Ureter (tissue), 1 donor: ENCODE measurements at regions not wholly inside any gene's neighbourhood (a gene's known extent, or its start where the extent isn't known, plus 50 kb on each side); places are given as distances from the start of the nearest gene placed in this dataset.

Experiments
- DNase-seq: peaks from one replicate; pipeline ENCODE4 v3.0.0-alpha.2; 2020; ENCODE audit warnings: low spot score
- donor health status: DM: yes; HTN: yes; CAD: no.

DNA sequence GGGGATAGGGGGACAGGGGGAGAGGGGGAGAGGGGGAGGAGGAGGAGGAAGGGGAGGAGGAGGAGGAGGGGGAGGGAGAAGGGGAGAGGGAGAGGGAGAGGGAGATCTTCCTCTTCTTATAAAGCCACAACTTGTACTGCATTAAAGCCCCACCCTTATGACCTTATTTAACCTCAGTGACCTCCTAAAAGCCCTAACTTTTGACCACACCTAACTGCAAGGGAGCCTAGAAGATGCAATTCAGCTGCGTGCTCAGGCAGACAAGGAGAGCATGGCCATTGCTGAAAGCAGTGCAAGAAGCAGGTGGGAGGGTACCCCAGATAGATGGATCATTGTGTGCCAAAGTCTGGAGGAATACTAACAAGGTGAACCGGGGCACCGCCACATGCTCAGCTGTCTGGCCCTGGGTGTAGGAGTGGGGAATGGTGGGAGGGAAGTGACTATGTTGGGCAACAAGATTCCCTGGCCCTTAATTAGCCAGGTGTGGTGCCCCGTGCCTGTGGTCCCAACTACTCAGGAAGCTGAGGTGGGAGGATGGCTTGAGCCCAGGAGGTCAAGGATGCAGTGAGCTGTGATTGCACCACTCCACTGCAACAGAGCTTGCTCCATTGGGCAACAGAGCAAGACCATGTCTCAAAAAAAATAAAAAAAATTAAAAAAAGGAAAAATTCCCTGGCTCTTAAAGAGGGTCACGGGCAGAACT, 125.4 kb upstream of the BOD1 start:
- no peak for DNase-seq

DNA sequence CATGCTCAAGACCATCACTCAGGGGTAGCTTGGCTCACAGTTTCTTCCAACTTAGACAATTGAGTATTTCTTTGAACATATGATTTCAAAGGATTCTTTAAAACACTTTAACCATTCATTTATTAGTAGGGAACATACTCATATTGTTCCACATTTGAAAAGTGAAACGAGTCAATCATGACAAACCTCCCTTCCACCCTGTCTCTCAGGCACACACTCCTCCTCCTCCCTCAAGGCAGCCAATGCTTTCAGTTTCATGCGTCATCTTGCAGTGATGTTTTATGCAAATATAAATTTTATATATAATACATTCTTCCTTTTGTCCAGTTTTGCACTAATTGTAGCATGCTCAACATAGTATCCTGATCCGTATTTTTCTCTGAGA, 126.0 kb upstream of the BOD1 start:
- no peak for DNase-seq

DNA sequence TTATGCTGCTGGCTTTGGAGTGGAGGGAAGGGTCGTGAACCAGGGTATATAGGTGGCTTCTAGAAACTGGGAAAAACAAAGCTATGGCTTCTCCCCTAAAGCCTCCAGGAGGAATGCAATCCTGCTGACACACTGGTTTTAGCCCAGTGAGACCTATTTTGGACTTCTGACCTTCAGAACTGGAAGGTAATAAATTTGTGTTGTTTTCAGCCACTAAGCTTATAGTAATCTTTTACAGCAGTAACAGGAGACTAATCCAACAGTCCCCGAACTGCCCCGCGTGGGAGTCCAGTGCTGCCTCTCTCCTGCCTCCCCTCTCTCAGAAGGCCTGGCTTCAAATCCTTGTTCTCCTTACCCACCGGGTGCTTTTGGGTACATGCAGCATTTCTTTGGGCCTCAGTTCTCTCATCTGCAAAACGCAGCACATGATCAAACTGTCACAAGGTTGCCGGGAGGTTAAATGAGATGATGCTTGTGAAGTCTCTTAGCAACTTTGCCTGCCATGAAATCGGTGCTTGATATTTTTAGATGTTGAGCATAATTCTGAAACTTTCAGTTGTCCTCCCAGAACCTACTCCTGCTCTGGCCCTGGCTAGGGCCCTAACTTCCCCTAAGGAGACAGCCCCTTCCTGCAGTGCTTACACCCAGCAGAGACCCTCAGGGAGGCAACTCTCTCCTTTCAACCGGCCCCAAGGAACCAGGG, 127.3 kb upstream of the BOD1 start:
- DNase-seq = no peak

DNA sequence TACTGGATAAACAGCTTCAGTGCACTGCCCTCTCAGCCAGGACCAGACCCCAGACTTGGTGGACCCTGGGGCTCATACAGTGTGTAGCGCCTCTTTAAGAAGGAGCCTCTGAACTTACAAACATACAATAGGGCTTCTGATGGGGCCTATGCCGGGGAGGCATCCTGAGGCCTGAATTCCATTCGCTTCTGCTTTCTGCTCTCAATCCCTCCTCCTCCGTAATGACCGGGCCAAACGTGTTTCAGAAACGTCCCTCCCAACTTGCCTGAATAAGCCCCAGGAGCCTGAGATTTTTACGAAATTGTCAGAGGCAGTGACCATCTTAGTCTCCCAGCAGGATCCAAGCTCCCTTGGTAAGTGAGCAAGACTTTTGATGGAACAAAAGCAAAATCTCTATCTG, 128.1 kb upstream of the BOD1 start:
- DNase-seq = no peak

DNA sequence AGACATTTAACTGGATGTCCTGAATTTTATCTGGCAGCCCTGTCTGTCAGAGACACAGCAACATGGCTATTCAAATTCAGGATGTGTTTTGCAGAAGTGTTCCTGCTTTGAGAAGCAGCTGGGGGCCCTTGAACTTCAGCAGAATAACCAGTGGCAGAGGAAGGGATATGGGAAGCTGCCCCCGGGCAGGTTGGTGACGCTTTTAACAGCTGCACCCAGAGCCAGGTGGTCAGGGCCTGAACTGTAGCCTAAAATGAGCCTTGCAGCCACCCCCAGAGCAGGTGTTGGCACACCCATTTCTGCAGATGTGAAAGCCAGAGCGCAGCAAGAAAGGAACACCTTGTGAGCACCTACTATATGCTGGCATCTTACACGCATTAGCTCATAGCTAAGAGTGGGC, 128.7 kb upstream of the BOD1 start:
- no peak for DNase-seq

DNA sequence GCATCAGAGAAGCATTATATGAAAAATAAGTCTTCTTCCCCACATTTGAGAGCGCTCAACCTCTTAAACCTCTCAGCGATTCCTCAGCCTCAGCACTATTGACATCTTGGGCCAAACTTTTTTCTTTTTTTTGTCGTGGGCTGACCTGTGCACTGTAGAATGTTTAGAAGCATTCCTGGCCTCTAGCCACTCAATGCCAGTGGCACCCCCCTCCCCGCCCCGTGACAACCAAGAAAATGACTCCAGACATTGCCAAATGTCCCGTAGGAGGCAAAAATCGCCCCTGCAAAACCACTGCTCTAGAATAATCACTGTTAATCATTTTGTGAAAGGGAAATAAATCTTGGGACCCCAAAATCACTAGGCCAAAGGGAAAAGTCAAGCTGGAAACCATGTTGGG, 129.1 kb upstream of the BOD1 start:
- DNase-seq = no peak

DNA sequence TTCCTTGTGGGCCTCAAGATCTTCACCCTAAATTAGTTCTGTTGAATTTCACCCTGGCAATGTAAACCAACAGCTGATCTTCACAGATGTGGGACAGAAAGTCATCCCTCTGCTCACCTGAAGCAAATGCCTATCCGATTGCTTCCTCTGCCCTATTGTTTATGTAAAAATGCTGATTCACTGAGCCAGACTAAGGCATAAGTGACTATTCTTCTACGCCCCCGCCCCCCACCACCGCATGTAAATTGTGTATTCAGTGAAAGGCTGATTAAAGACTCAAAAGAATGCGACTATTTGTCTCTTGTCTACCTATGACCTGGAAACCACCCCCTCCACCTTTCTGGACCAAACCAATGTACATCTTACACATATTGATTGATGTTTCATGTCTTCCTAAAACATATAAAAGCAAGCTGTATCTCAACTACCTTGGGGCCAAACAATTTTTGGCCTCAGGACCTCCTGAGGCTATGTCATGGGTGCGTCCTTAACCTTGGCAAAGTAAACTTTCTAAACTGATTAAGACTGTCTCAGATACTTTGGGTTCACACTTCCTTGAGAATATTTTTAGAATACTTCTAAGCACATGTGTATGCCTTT, 129.7 kb upstream of the BOD1 start:
- DNase-seq = no peak

DNA sequence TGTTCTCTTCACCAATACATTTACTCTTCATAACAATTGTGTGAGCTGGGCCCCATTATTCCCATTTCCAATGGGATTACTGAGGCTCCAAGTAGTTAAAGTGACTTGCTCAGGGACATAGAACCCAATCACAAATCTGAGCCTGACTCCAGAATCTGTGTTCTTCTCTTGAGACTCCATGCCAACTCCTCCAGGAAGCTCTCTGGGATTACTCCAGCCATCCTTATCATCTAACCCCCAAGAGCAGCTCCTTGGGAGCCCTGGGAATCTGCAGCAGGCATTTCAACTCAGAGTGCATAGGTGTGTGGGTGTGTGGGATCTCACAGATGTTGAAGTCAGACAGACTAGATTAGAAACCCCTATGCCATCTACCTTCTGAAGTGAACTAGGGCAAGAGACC, 131.4 kb upstream of the BOD1 start:
- no peak for DNase-seq

DNA sequence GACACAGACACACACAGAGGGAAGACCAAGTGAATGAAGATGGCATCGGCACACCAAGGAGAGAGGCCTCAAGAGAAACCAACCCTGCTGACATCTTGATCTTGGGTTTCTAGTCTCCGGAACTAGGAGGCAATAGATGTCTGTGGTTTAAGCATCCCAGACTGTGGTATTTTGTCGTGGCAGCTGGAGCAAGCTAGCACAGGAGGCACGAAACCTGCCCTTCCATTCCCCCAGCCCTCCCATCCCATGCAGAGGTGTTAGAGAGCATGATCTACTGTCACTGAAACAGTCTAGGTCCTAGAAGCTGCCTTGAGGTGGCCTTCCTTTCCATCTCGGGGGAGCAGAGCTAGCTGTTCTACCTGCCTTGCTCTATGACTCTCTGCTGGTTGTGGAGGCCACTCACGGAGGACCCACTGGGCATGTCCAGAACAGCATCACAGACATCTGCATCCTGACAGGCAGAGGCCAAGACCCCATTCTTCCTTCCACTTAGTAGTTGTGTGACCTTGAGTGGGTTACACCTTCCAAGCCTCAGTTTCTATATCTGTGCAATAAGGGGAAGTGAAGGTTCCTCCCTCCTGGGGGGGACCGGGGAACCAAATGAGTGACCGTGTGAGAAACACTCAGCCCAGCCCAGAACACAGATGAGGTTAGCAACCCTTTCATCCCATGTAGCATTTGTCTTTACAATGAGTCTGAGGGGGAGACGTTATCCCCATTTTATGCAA, 134.3 kb upstream of the BOD1 start:
- DNase-seq = no peak

DNA sequence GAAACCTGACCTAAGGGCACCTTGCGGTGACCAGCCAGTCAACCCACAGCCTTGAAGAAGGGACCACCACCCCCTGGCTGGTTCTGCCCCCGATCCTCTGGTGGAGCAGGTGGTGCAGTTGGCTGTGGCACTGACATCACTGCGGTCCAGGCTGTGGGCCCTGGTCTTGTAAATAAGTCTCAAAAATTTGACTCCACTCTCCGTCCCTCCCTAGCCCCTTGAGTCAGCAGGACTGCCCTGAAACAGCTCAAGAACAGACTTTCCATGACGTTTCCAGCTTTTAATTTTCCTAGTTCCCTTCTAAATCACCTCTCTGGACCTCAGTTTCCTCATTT, 134.8 kb upstream of the BOD1 start:
- DNase-seq = no peak

DNA sequence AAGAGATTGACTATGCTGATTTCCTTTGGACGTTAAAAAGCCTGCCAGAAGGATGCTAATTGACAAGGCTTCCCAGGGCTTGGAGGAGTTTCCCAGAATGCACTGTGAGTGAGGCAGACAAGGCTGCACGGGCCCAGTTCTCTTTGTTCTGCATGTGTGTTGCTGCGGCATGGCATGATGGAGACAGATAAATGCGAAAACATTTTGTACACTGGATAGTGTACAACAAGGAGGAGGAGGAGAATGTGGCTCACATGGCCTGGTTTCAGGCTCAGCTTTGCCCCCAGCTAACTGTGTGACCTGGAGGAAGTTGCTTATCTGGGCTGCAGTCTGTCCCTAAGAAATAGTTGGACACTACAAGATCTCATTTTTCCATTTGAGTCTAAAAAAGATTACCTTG, 135.5 kb upstream of the CPEB4 start:
- no peak for DNase-seq

DNA sequence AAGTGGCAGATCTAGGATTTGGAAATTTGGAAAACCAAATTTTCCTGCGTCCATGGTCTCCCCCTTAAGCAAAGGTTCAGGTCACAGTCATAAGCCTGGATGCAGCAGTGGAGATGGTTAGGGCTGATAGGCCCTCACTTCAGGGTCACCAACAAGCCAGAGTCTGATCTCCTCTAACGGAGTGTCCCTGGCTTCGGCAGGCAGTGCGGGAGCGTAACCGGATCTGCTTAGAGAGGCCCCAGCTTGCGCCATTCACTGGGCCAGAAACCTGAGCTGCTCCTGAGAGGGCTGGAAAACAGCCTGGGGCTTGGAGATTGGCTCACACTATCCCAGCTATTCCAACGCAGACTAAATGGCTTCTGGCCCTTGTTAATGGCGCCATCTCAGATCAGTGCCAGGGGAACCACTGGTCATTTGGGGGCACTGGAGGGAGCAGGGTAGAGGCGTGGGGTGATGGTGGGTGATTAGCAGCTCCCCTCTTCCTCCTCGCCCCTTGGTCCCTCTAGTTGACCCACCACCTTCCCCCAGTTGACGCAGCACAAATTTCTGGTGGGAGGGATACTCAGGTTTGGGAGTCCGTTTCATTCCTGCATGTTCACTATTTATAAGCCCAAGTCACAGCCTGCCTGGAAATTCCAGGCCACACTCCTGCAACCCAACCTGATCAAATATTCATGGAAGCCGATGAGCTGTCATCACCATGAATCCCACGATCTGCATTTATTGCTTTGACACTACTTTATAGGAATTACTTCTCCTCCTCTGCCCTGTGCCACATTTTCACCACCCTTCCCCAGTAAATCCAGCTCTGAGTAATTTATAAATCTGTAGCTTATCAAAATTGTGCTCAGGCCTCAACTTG, 134.6 kb upstream of the CPEB4 start:
- no peak for DNase-seq

DNA sequence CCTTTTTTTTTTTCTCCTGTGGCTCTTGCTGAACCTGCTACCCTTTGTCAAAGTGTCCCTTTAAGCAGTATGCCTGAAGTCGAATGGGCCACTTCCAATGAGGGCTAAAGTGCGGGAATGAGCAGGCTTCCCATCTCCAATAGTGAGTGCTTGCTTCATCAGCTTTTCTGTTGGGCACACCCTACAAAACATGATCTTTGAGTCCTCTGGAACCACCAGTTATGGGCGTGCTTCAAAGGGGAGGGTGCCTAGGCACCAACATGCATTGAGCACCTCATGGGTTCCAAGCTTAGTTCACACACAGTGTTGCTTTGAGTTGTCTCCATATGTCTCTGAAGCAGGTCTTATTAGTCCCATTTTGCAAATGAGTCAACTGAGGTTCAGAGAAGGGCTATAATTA, 132.8 kb upstream of the CPEB4 start:
- no peak for DNase-seq

DNA sequence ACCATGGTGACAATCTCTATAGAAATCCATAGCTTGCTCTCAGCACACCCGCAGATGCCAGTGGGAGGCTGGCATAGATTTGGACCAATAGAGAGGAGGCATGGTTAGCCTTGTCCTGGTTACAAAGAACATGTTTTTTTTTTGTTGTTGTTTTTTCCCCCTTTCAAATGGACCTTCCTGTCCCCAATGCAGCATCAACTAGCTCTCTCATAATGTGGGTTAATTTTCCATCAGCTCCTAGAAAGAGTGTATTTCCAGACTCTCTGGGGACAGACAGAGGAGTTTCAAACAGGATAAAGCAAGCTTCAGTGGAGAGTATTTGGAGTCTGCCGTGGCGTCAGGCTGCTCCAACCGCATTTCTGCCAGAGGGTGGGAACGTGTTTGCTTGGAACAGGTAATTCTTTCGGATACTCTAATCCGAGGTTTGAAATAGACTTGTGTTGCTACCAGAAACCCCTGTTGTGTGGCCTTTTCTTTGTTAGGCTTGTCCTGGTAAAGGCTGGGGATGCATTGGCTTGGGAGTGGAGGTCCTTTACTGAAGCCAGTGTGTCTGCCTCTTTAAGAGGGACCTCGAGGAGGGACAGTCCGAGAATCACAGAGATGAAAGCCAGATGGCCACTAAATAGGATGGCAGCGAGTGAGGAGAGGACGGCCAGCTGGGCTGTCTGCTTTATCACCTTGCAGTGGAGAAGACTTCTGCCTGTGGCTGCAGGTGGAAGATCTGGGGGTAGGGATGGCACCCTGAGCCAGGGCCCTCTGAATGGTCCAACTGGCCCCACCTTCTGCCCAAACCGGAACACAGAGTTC, 130.5 kb upstream of the CPEB4 start:
- DNase-seq = no peak

DNA sequence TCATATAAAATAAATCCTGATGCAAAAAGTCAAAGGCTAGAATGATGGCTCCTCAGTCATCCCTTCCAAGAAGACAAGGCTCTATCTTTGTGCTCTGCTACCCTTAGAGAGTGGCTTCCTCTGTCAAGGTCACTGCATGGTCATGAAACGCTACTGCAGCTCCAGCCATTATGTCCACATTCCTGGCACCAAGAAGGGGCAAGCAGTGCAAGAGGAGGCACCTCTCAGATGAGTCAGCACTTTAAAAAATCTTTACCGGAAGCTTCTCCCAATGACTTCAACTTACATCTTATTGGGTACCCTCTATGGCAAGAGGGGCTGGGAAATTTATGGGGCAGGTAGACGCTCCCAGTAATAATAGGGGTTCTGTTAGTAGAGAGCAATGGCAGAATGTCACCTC, 129.5 kb upstream of the CPEB4 start:
- DNase-seq = no peak

DNA sequence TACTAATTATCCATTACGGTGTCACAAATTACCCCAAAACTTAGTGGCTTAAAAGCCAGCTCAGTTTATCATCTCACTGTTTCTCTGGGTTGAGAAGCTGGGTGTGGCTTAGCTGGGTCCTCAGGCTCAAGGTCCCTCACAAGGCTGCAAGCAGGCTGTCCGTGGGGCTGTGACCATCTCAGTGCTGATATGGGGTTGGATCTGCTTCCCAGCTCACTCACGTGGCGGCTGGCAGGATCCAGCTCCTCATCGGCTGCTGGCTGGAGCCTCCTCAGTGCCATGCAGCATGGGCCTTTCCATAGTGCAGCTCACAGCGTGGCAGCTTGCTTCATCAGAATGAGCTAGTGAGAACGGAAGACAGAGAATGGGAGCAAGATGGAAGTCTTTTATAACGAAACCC, 128.5 kb upstream of the CPEB4 start:
- no peak for DNase-seq

DNA sequence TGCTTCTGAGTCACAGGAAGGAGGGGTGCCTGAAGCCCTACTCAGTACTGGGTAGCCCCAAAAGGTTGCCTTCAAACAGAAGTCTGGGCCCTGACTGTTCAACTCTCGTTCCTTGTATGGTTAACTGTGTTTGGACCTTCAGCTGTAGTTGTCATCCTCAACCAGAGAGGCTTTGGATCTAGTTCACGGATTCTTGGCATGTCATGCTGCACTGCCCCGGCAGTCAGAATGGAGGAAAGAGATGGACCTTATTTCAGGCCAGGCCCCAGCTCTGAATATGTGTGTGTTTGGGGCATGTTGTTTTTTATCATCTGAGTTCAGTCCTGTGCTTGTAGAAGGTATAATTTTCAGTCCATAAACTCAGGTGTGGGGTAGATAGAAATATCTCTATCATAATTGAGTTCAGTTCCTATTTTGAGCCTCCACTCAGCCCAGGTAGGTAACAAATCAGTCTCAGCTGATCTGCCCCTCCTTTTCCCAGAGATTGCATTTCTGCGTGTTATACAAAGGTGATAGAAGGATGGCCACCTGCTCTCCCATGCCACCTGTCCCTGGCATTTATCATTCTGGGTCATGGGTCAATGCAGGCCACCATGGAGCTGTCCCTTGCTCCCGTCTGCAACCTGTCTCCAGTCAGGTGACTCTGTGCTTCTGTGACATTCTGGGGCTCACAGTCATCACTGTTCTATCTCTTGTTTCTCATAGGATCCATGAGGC, 127.5 kb upstream of the CPEB4 start:
- DNase-seq = no peak

DNA sequence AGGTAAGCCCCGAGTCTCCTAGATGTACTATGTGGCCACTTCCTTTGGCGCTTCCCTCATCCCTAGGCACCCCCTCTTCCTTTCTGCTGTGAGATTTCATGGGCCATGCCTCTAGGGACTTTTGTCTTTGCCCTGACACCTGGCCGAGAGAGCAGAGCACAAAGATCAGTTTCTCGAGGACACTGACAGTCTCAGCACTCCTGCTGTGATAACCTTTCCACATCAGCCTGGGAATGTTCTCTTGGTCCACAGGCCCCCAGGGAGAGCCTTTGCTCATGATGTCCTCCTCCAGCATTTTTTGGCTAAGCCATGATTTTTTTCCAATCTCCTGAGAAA, 127.0 kb upstream of the CPEB4 start:
- no peak for DNase-seq

DNA sequence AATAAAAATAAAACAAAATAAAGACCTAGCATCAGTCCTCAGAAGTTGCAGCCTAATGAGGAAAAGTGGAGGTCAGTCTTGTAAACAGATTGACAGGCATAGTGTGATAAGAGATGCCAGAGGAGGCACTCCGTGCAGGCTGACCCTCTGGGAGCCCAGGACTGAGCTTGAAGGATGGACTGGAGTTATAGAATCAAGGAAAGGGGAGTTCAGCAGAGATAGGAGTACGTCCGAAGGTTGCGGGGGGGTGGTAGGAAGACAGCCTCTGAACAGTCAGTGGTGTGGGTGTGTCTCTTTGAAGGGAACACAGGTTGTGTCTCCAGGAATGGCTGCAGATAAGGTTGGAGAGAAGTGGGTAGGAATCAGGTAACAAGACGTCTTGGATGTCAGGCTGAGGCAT, 126.1 kb upstream of the CPEB4 start:
- no peak for DNase-seq

DNA sequence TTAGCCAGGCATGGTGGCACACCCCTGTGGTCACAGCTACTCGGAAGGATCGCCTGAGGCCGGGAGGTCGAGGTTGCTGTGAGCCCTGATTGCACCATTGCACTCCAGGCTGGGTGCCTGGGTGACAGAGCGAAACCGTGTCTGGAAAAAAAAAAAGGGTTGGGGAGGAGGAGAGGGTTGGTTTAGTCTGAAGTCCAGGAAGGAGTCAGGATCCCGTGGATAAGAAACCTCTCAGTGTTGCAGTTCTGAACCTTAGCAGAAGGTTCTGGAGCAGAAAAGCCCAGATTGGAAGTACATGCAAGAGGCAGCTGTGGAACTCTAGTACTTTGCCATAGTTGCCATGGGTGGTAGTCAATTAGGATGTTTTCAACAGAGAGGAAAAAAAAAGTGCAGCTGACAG, 125.2 kb upstream of the CPEB4 start:
- DNase-seq = no peak

DNA sequence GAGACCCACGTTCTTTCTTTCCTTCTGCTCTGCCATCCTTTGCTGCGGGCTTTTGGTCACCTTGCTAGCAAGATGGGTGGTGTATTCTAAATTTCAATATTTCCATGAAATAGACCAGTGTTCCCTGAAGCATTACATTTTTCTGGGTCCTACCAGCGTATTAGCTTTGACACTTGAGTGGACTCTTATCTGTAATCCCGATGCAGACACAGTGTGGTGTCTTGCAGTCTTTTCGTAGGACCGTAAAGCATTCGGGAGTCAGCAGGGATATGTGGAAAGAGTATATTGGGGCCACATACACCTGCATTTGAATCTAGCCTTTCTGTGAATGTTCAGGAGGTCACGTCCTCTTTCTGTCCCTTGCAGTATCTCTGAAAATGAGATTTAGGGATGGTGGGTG, 124.7 kb upstream of the CPEB4 start:
- DNase-seq = no peak
